Right lobe of liver (tissue), 4 donors: ENCODE measurements at regions not wholly inside any gene's neighbourhood (a gene's known extent, or its start where the extent isn't known, plus 50 kb on each side); places are given as distances from the start of the nearest gene placed in this dataset.

Experiments used
- POLR2A ChIP-seq: fragments of 450-650 bp; IDR thresholded peaks from one replicate; pipeline ENCODE4 v1.6.1; 2017; ENCODE audit warnings: antibody characterized with exemption, mild to moderate bottlenecking
- TF ChIP-seq, protein P1 (sequence below), 4 donors: fragments of 200-600 bp in 3 of 4; fragments of 450-650 bp in 1 of 4; IDR thresholded peaks; one replicate each; pipeline versions ENCODE4 v1.5.1 to v1.8.0; 2016 to 2022; ENCODE audit warnings: antibody characterized with exemption in 4 of 4, mild to moderate bottlenecking in 2 of 4
- donor health status: DM: no; HTN: no; CAD: no.
- donor health status: DM: no; HTN: no; CAD: no.
- donor health status: DM: no; HTN: yes; CAD: no.

GRCh38 chr6:140988780-140989179 is 1143.9 kb upstream of the GJE1 start:
- TF ChIP-seq, protein P1, sequence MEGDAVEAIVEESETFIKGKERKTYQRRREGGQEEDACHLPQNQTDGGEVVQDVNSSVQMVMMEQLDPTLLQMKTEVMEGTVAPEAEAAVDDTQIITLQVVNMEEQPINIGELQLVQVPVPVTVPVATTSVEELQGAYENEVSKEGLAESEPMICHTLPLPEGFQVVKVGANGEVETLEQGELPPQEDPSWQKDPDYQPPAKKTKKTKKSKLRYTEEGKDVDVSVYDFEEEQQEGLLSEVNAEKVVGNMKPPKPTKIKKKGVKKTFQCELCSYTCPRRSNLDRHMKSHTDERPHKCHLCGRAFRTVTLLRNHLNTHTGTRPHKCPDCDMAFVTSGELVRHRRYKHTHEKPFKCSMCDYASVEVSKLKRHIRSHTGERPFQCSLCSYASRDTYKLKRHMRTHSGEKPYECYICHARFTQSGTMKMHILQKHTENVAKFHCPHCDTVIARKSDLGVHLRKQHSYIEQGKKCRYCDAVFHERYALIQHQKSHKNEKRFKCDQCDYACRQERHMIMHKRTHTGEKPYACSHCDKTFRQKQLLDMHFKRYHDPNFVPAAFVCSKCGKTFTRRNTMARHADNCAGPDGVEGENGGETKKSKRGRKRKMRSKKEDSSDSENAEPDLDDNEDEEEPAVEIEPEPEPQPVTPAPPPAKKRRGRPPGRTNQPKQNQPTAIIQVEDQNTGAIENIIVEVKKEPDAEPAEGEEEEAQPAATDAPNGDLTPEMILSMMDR (IDR thresholded peaks at IDR 0.05), result no peak
- TF ChIP-seq POLR2A, result no peak
